Cerebellar nuclear complex (tissue), 1 donor: ENCODE measurements at regions not wholly inside any gene's neighbourhood (a gene's known extent, or its start where the extent isn't known, plus 50 kb on each side); places are given as distances from the start of the nearest gene placed in this dataset.

Experiments used
- DNase-seq, 2 experiments: peaks; one replicate each; lab custom pipeline; 2025; lab: John Stamatoyannopoulos, UW

DNA sequence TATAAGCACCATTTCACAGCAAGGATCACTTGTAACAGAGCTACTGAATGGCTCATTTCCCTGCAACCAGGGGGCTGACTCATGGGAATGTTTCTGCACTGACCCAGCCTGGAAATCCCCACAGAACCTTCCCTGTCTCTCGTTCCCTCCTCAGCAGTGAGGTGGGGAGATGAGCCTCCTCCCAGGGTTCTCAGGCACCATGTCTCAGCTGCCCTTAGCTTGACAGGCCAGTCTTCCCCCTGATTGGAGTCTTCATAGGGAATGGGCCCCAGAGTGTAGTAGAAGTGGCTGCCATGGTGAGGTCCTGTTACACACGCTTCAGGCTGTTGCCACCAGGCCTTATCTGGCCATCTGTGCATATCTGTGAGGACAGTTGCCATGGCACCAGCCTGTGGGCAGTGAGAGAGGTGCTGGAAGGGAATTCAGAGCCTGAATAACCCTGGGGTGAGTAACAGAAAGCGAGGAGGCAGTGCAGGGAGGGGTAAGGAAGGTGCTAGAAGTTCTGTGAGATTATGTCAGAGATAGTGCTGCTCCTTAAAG is 324.4 kb downstream of the ENC1 start:
- no peak for DNase-seq

DNA sequence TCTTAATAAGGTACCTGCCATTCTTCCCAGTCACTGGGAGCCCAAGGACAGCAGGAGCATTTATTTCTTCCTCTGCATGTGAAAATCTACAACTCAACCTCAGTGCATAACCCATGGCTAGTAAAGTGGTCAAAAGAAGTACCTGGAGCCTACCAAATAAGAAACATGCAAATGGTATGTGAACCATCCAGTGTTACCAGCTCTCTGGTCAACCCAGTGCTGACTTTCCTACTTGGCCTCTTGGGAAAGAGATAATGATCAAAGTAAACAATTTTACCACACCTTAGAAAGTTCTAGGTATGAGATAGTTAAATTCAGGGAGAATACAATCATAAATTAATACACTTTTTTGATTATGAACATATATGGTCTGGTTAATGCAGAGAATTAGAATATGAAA is 325.6 kb downstream of the ENC1 start:
- no peak for DNase-seq

- DNase-seq = no peak
Observed at GRCh38 chr5:74313896-74314295, 326.6 kb downstream of the ENC1 start.

- DNase-seq = no peak
Observed at GRCh38 chr5:74312746-74313145, 327.8 kb downstream of the ENC1 start.

GRCh38 chr5:74311961-74312360 is 328.6 kb downstream of the ENC1 start:
- DNase-seq = no peak

- DNase-seq = no peak
Observed at GRCh38 chr5:74310997-74311930, 329.3 kb downstream of the ENC1 start.

- no peak for DNase-seq
Observed at GRCh38 chr5:74310386-74310785, 330.1 kb downstream of the ENC1 start.

DNA sequence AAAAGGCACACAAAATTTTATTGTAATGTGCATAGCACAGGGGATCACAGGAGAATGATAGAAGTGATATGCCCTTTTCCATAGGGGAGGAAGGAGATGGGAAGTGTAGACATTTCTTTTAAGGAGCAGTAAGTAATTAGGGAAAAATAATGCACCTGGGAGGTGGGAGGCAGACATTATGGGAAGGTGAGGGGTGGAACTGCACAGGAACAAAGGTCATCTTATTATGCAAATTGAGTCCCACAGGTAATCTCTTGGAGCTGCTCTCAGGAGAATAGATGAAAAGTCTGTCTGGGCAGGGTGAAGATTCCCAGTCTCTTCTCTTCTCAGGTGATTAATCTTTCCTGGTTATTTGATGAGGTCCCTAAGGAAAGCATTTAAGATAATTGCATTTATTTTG is 331.5 kb downstream of the ENC1 start:
- DNase-seq = no peak

DNA sequence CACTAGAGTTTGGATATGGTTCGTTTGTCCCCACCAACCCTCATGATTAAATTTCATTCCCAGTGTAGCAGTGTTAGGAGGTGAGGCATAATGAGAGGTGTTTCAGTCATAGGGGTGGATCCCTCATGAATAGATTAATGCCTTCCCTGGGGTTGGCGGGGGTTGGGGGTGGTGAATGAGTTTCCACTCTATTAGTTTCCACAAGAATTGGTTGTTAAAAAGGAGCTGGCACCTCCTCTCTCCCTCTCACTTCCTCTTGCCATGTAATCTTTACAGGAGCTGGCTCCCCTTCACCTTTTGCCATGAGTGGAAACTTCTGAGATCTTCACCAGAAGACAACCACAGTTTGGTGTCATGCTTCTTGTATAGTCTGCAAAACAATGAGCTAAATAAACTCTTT is 333.7 kb downstream of the ENC1 start:
- no peak for DNase-seq

GRCh38 chr5:74304536-74304935 is 336.0 kb downstream of the ENC1 start:
- no peak for DNase-seq

DNA sequence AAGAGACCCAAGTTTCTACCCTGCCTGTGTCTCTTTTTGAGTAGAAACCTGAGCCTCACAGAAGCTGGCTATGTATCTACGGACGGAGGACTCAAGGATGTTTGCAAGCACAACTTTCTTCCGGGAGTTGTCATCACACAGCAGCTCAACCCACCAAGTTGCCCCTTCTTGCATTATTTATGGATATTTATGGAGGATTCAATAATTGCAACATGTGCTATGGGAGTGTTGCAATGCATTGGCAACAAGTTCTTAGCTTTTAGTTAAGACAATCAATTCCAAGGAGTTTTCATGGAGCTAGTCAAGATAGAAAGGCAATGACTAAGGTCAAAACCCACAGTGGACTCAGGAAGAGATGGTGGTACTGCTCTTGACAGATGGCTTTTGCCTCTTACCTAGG is 336.9 kb downstream of the ENC1 start:
- DNase-seq = no peak

DNA sequence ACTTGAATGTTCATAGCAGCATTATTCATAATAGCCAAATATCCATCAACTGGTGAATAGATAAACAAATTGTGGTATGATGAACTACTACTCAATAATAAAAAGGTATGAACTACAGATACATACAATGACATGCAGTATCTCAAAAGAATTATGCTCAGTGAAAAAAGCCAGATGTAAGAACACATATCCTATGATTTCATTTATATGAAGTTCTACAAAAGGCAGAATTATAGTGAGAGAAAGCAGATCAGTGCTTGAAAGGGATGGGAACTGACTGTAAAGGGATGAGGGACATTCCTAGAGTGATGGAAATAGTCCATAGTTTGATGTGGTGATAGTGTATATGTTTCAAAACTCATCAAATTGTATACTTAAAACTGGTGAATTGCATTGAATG is 339.0 kb downstream of the ENC1 start:
- DNase-seq = no peak

DNA sequence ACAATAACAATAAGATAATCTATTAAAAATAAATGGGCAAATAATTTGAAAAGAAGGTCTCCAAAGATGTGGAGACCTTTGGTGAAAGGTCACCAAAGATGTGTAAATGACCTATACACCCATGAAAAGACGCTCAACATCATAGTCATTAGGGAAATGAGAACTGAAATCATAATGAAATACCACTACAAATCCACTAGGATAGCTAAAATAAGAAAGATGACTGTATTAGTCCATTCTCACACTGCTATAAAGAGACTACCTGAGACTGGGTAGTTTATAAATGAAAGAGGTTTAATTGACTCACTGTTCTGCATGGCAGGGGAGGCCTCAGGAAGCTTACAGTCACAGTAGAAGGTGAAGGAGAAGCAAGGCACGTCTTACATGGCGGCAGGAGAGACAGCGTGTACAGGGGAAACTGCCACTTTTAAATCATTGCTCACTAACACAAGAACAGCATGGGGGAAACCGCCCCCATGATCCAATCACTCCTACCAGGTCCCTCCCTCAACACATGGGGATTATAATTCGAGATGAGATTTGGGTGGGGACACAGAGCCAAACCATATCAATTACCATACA is 339.6 kb downstream of the ENC1 start:
- no peak for DNase-seq

GRCh38 chr5:74299833-74300232 is 340.7 kb downstream of the ENC1 start:
- DNase-seq = no peak

DNA sequence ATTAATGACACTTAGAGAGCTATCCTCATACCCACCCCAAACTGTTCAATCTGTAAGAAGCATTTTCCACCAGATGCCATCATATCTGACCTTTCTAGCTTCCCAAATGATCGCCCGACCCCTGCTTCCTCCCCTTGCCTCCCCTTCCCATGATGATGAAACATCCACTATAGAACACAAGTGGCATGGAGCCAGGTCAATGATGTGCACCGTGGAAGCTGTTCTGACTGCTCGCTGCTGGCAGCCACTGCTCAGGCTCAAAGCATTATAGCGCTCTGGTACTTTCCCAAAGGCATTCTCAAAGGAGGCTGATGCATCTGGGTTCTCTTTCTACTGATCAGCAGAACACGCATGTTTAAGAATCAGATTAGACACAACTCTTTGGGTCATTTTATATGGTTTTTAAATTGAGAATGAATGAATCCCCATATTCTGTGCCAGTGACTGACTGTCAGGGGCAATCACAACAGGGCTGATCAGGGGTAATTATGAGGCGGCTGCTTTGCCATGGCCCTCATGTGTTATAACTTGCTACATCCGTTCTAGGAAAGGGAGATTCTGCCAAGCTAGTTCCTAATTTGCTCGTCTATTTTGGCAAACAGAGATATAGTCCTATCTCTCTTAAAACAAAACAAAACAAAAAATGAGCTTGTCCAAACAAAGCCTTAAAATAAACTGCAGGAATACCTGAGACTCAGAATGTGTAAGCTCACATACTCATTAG is 343.7 kb downstream of the ENC1 start:
- DNase-seq = no peak

GRCh38 chr5:74295676-74296075 is 344.9 kb downstream of the ENC1 start:
- DNase-seq = no peak

- no peak for DNase-seq
Observed at GRCh38 chr5:74295141-74295540, 345.4 kb downstream of the ENC1 start.

GRCh38 chr5:74294231-74294705 is 346.3 kb downstream of the ENC1 start:
- DNase-seq = no peak

- no peak for DNase-seq
Observed at GRCh38 chr5:74293182-74293581, 347.3 kb downstream of the ENC1 start.

DNA sequence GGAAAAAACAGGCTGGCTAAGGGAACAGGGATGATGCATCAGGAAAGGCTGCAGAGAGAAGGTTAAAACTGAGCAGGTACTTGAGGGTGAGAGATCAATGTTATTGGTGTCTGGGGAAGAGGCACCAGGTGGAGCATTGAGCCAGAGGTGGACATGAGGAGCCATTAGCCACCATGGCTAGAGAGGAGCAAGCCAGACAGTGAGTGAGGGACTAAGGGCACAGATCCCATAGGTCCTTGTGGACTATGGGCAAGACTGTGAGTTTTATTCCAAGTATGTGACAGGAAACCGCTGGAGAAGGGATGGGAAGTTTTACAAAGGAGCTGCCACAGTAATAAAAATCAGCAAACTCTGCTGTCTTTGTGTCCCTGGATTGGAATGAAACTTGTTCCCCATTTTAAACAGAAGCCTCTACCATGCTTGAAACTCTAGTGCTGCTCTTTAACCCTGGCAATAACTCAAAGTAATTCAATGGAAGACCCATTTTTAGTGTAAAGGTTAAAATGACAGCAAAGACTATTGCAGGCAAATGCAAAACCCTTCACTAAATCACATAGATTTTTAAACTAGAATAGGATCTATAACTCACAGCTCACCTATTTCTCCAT is 349.8 kb downstream of the ENC1 start:
- DNase-seq = no peak

- DNase-seq = no peak
Observed at GRCh38 chr5:74289691-74290090, 350.8 kb downstream of the ENC1 start.

GRCh38 chr5:74289238-74289637 is 351.3 kb downstream of the ENC1 start:
- DNase-seq = no peak
